ENCODE measurements at regions not wholly inside any gene's neighbourhood (a gene's known extent, or its start where the extent isn't known, plus 50 kb on each side); places are given as distances from the start of the nearest gene placed in this dataset.

DNA sequence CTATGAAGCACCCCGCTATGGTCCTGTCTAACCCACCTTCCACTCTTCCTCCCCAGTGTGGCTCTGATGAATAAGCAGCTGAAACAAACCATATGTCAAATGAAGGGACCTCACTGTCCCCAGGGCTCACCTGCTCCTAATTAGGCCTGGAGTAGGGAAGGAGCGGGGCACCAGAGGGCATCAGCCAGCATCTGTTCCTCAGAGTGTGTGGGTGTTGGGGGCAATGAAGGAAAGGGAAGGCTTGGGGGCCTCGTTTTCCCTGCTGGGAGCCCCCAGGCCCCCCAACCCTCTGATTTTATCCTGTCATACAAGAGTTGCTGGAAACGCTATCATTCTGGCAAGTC is 274.7 kb downstream of the HAUS1 start:
- DNase-seq (ENCODE audit: low read depth) = no peak
- H3K4me3 ChIP-seq (ENCODE audit: low read length) = no peak overlapping the region
- TF ChIP-seq CTCF (IDR thresholded peaks at IDR 0.05; ENCODE audit: insufficient read depth, low read depth, low read length, missing control alignments) = no peak

GRCh38 chr18:46379323-46379950 is 275.3 kb downstream of the HAUS1 start:
- TF ChIP-seq CTCF (IDR thresholded peaks at IDR 0.05; ENCODE audit: insufficient read depth, low read depth, low read length, missing control alignments) = no peak
- no peak for DNase-seq (ENCODE audit: low read depth)
- H3K4me3 ChIP-seq (ENCODE audit: low read length) = no peak overlapping the region

GRCh38 chr18:46385124-46385523 is 271.9 kb downstream of the LOXHD1 start:
- no peak for TF ChIP-seq CTCF (IDR thresholded peaks at IDR 0.05; ENCODE audit: insufficient read depth, low read depth, low read length, missing control alignments)
- H3K4me3 ChIP-seq (ENCODE audit: low read length) = no peak overlapping the region
- no peak for DNase-seq (ENCODE audit: low read depth)

GRCh38 chr18:46386788-46387187 is 270.2 kb downstream of the LOXHD1 start:
- DNase-seq (ENCODE audit: low read depth) = no peak
- H3K4me3 ChIP-seq (ENCODE audit: low read length) = no peak overlapping the region
- TF ChIP-seq CTCF (IDR thresholded peaks at IDR 0.05; ENCODE audit: insufficient read depth, low read depth, low read length, missing control alignments) = no peak

GRCh38 chr18:46387441-46388131 is 269.4 kb downstream of the LOXHD1 start:
- H3K4me3 ChIP-seq (ENCODE audit: low read length) = no peak overlapping the region
- DNase-seq (ENCODE audit: low read depth) = peak; percentile 95
- TF ChIP-seq CTCF (IDR thresholded peaks at IDR 0.05; ENCODE audit: insufficient read depth, low read depth, low read length, missing control alignments) = no peak

GRCh38 chr18:46388286-46388685 is 268.7 kb downstream of the LOXHD1 start:
- DNase-seq (ENCODE audit: low read depth) = peak; percentile 60
- no peak for TF ChIP-seq CTCF (IDR thresholded peaks at IDR 0.05; ENCODE audit: insufficient read depth, low read depth, low read length, missing control alignments)
- H3K4me3 ChIP-seq (ENCODE audit: low read length) = no peak overlapping the region

DNA sequence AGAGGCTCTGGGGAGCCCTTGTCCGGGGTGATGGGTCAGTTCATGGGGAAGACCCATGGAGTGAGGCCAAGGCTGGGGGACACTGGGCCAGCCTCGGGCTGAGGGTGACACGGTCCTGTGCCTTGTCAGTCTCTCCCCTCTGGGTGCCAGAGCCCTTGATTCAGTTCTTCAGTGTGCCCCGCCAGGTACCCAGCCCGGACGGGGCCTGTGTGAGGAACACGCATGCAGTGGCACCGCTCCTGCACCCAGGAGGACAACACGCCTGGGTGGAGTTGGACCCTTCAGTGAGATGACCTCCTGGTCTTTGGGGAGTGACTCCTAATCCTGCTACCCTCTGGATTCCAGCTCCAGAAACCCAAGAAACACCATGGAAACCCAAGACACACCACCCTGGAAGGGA is 264.4 kb downstream of the LOXHD1 start:
- TF ChIP-seq CTCF (IDR thresholded peaks at IDR 0.05; ENCODE audit: insufficient read depth, low read depth, low read length, missing control alignments) = no peak

More for the DNA sequence above, 264.4 kb downstream of the LOXHD1 start:
- no peak for DNase-seq (ENCODE audit: low read depth)
- H3K4me3 ChIP-seq (ENCODE audit: low read length) = no peak overlapping the region
